K562 (cell line): ENCODE measurements at regions not wholly inside any gene's neighbourhood (a gene's known extent, or its start where the extent isn't known, plus 50 kb on each side); places are given as distances from the start of the nearest gene placed in this dataset.

Experiments
- ATF7 ChIP-seq: fragments of 450-650 bp; IDR thresholded peaks from 2 replicates; pipeline ENCODE4 v1.7.1; 2014; ENCODE audit warnings: mild to moderate bottlenecking, moderate library complexity
- EP400 ChIP-seq: fragments of 450-650 bp; IDR thresholded peaks from 2 replicates; pipeline ENCODE4 v1.6.1; 2017; ENCODE audit warnings: antibody characterized with exemption, mild to moderate bottlenecking, moderate library complexity
- RCOR1 ChIP-seq, 2 experiments: IDR thresholded peaks; 2 replicates each; pipeline ENCODE4 v1.6.1; 2012; ENCODE audit warnings: low read depth in 2 of 2, low read length in 2 of 2, borderline replicate concordance in 1 of 2, improper control_type of control experiment in 1 of 2
- TAF1 ChIP-seq: IDR thresholded peaks from 2 replicates; pipeline ENCODE4 v1.6.1; 2011; ENCODE audit warnings: mild to moderate bottlenecking, low read length, moderate library complexity; ENCODE audit not compliant: insufficient read depth, control insufficient read depth, severe bottlenecking; ENCODE audit errors: extremely low read depth
- ZNF253 ChIP-seq: fragments of 250-450 bp; sonication (Bioruptor Pico); conservative IDR thresholded peaks from 2 replicates; pipeline ENCODE4 v1.6.1; 2021; ENCODE audit warnings: mild to moderate bottlenecking
- TF ChIP-seq, protein P1 (sequence below): fragments of 450-650 bp; conservative IDR thresholded peaks from 2 replicates; pipeline ENCODE4 v1.6.1; 2016; ENCODE audit warnings: missing genetic modification characterization, low read depth, mild to moderate bottlenecking, missing compliant biosample characterization, moderate library complexity

DNA sequence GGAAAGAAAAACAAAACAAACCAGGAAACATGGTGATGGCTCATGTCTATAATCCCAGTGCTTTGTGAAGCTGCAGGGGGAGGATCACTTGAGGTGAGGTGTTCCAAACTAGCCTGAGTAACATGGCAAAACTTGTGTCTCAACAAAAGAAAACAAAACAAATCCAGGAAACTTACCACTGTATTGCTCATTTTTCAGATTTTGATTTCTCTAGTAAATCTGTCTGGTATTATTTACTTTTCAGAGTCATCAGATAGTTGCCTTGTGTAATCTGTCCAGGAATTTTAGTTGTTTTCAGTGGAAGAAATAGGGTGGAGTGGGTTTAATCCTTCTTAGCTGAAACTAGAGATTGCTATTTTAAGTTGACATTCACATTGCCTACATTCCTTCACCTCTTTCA lies 91.8 kb upstream of the ALCAM start:
- TF ChIP-seq ATF7, result no peak
- TF ChIP-seq RCOR1 (IDR thresholded peaks at IDR 0.05; ENCODE audit: borderline replicate concordance in 1 of 2, low read depth in 2 of 2, low read length in 2 of 2), result no peak
- no peak for TF ChIP-seq TAF1
- TF ChIP-seq EP400, result no peak
- TF ChIP-seq, protein P1, sequence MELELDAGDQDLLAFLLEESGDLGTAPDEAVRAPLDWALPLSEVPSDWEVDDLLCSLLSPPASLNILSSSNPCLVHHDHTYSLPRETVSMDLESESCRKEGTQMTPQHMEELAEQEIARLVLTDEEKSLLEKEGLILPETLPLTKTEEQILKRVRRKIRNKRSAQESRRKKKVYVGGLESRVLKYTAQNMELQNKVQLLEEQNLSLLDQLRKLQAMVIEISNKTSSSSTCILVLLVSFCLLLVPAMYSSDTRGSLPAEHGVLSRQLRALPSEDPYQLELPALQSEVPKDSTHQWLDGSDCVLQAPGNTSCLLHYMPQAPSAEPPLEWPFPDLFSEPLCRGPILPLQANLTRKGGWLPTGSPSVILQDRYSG (tag), result no peak
- no peak for TF ChIP-seq ZNF253 (CRISPR knock-in tag)
